Left lung (tissue), 4 donors: ENCODE measurements at regions not wholly inside any gene's neighbourhood (a gene's known extent, or its start where the extent isn't known, plus 50 kb on each side); places are given as distances from the start of the nearest gene placed in this dataset.

ENCODE experiments used
- ATAC-seq: fragments of 200-7000 bp; cut with Tn5 transposase; one replicate; pipeline ENCODE4 v1.9.1; 2020; ENCODE audit warnings: moderate library complexity
- DNase-seq, 4 donors: peaks; one replicate each; pipeline ENCODE4 v3.0.0-alpha.2; 2013 to 2020
- H3K27ac ChIP-seq, 2 donors: fragments of 200-600 bp; sonication (generic) in 1 of 2; one replicate each; pipeline versions ENCODE4 v1.5.0 to v1.8.0; 2020 to 2021
- H3K27me3 ChIP-seq, 2 donors: fragments of 200-600 bp; sonication (generic) in 1 of 2; one replicate each; pipeline versions ENCODE4 v1.5.0 to v1.8.0; 2020 to 2021
- H3K36me3 ChIP-seq, 2 donors: fragments of 200-600 bp; sonication (generic) in 1 of 2; one replicate each; pipeline versions ENCODE4 v1.5.0 to v1.8.0; 2020 to 2021
- H3K4me1 ChIP-seq, 2 donors: fragments of 200-600 bp; one replicate each; pipeline ENCODE4 v1.8.0; 2021
- H3K4me3 ChIP-seq, 2 donors: fragments of 200-600 bp; sonication (generic) in 1 of 2; one replicate each; pipeline versions ENCODE4 v1.5.0 to v1.8.0; 2020 to 2021; ENCODE audit warnings: mild to moderate bottlenecking in 1 of 2
- H3K9me3 ChIP-seq, 2 donors: fragments of 200-600 bp; sonication (generic) in 1 of 2; one replicate each; pipeline versions ENCODE4 v1.5.0 to v1.8.0; 2020 to 2021
- CTCF ChIP-seq, 2 donors: fragments of 200-600 bp; sonication (generic) in 1 of 2; IDR thresholded peaks; one replicate each; pipeline versions ENCODE4 v1.5.0 to v1.8.0; 2021; ENCODE audit warnings: antibody characterized with exemption in 2 of 2
- intact Hi-C, 2 donors: fragments of 100-400 bp; cut with DNase I; formaldehyde crosslinking; loops; one replicate each; pipeline versions ENCODE4 v1.11.2 to v1.14.2; 2022
- donor health status: DM: no; HTN: yes; CAD: no.
- donor health status: DM: no; HTN: no; CAD: no.

- DNase-seq (no peak), ATAC-seq (no peak)
- TF ChIP-seq CTCF (IDR thresholded peaks at IDR 0.05), result no peak
- Histone ChIP-seq H3K36me3 (no peaks in the 10 kb centered on the region), H3K9me3 (no peaks in the 10 kb centered on the region), H3K4me3 (no peak overlapping the region), H3K4me1 (no peaks in the 10 kb centered on the region), H3K27me3 (no peaks in the 10 kb centered on the region), H3K27ac (no peak overlapping the region)
- intact Hi-C loops, result no loop called here
Measured at GRCh38 chrX:151859481-151859880, 53.2 kb upstream of the MAGEA4 start.

- no peaks in the 10 kb centered on the region for H3K27me3 ChIP-seq
- H3K36me3 ChIP-seq, result no peaks in the 10 kb centered on the region
- H3K9me3 ChIP-seq, result no peaks in the 10 kb centered on the region
- H3K27ac ChIP-seq, result no peak overlapping the region
- DNase-seq, result no peak
- intact Hi-C loops, result no loop called here
- H3K4me1 ChIP-seq, result no peaks in the 10 kb centered on the region
- no peak overlapping the region for H3K4me3 ChIP-seq
- no peak for ATAC-seq
- no peak for TF ChIP-seq CTCF (IDR thresholded peaks at IDR 0.05)
Measured at GRCh38 chrX:151860827-151861226, 51.9 kb upstream of the MAGEA4 start.
